ENCODE measurements at regions not wholly inside any gene's neighbourhood (a gene's known extent, or its start where the extent isn't known, plus 50 kb on each side); places are given as distances from the start of the nearest gene placed in this dataset.
"Not testable (repeated sequence)": the region's sequence is repeated elsewhere in the genome, so short reads cannot be mapped to it uniquely, and the experiment has no call there.

DNA sequence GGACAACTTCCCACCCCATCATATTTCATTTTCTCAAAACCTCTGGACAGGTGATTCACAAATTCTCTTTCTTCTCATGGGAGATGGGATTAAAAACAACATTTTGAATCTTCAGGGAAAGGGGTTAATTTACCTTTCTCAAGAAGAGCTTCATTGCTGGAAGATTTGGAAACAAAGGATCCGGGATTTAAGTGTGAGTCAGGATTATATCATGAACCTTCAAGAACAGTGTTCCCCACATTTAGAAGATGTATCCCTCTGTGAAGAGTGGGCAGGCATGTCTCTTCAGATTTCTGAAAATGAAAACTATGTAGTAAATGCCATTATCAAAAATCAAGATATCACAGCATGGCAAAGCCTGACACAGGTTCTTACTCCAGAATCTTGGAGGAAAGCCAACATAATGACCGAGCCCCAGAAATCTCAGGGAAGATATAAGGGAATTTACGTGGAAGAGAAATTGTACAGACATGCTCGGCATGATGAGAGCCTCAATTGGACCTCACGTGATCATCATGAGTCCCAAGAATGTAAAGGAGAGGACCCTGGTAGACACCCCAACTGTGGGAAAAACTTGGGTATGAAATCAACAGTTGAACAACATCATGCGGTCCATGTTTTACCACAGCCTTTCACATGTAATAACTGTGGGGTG lies 99.5 kb upstream of the GPR39 start:
- H3K36me3 ChIP-seq; H3K4me3 ChIP-seq; H3K9me3 ChIP-seq; H3K27ac ChIP-seq; H3K4me1 ChIP-seq; H3K27me3 ChIP-seq; intact Hi-C loops (cut with DNase I); DNase-seq; ATAC-seq; FAIRE-seq: not testable (repeated sequence)
- 73 to 79% methylated on average over 6 of the region's 6 CpGs for WGBS, 2 donors

- H3K27ac ChIP-seq; H3K36me3 ChIP-seq; H3K4me3 ChIP-seq; ATAC-seq; H3K9me3 ChIP-seq; FAIRE-seq; H3K27me3 ChIP-seq; DNase-seq; H3K4me1 ChIP-seq; intact Hi-C loops (cut with DNase I): not testable (repeated sequence)
- WGBS, 2 donors = 64 to 74% methylated on average over 4 of the region's 4 CpGs
These were observed 98.1 kb upstream of the GPR39 start for GRCh38 chr2:132318481-132318880.

- 64 to 73% methylated on average over 1 of the region's 1 CpG for WGBS, 2 donors
- H3K36me3 ChIP-seq; H3K27ac ChIP-seq; DNase-seq; H3K9me3 ChIP-seq; ATAC-seq; intact Hi-C loops (cut with DNase I); H3K27me3 ChIP-seq; H3K4me3 ChIP-seq; FAIRE-seq; H3K4me1 ChIP-seq: not testable (repeated sequence)
These were observed 92.6 kb upstream of the GPR39 start for GRCh38 chr2:132324005-132324404.

GRCh38 chr2:132332345-132333033 lies 84.1 kb upstream of the GPR39 start:
- H3K27me3 ChIP-seq; H3K27ac ChIP-seq; intact Hi-C loops (cut with DNase I); FAIRE-seq; DNase-seq; H3K36me3 ChIP-seq; H3K4me1 ChIP-seq; H3K9me3 ChIP-seq: not testable (repeated sequence)
- peak; percentile 40 to 73 (median 63) for ATAC-seq
- H3K4me3 ChIP-seq = peak overlapping the region in 1 of 4 donors; percentile 23
- WGBS, 2 donors = 54 to 64% methylated on average over 25 to 28 of the region's 28 CpGs

DNA sequence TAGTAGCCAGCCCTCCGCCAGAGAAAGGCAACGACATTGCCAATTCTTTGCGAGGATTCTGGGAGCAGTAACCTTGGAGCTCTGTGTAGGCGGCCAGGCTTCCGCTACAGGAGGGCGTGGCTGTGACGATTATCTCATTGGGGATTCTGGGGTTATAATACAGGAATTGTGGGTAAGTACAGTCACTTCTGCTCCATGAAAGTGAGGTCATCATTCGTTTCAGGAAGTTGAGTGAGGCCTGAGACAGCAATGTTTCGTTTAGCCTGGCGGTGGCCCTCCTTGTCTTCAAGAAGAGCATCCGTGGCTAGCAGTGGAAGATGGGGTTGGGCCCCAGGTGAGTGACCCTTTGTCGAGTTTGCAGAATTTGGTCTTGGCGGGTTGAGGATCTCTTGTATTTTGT lies 79.5 kb upstream of the GPR39 start:
- H3K4me1 ChIP-seq; H3K9me3 ChIP-seq; DNase-seq; H3K27me3 ChIP-seq; H3K36me3 ChIP-seq; H3K27ac ChIP-seq; intact Hi-C loops (cut with DNase I); ATAC-seq; FAIRE-seq; H3K4me3 ChIP-seq: not testable (repeated sequence)
- 73 to 93% methylated on average over 9 to 11 of the region's 13 CpGs for WGBS, 2 donors

GRCh38 chr2:132337844-132338243 lies 78.8 kb upstream of the GPR39 start:
- WGBS, 2 donors = 29 to 83% methylated on average over 1 to 4 of the region's 5 CpGs
- not testable (repeated sequence) for FAIRE-seq, ATAC-seq

DNA sequence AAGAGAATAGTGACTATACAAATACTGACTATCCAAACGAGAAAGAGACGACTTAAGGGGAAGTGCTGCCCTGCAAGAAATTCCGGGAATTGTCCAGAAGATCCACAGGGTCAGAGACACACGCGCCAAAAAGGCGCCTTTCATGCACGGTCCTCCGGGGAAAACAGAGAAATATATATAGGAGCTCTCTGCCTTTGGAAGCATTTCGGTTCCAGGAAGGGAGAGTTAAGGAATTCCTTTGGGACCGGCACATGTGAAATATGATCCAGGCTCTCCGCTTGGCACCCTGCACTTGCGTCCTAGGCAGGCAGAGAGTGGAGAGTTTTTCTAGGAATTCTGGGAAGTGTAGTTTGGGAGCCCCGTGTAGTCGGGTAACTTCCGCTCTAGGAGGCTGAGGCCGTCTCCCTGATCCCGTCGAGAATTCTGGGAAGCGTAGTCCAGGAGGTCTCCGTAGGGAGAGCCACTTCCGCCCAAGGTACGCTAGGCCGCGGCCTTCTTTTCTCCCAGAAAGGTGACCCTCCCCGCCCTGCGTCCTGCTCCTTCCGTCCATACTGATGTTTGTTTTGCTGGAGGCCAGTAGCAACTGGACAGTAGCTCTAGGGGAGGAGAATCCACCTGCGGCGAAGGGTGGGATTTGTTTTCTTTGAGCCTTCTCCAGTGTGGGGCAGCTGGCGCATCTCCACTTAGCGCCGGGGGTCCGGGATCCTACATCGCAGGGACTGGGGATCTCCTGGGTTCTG lies 69.4 kb upstream of the GPR39 start:
- H3K36me3 ChIP-seq; H3K27me3 ChIP-seq; intact Hi-C loops (cut with DNase I); H3K4me1 ChIP-seq; H3K9me3 ChIP-seq: not testable (repeated sequence)
- DNase-seq = peak; percentile 79 to 93 (median 88)
- ATAC-seq = peak; percentile 98 to 100 (median 99)
- WGBS, 2 donors = 4% methylated on average over 34 of the region's 34 CpGs
- H3K4me3 ChIP-seq = peak overlapping the region; percentile 10 to 41 (median 32)
- peak overlapping the region; percentile 51 to 78 (median 68) for H3K27ac ChIP-seq
- FAIRE-seq = peak; percentile 93

More at GRCh38 chr2:132337844-132338243, 78.8 kb upstream of the GPR39 start:
- H3K9me3 ChIP-seq; H3K36me3 ChIP-seq; H3K27ac ChIP-seq; intact Hi-C loops (cut with DNase I); H3K4me1 ChIP-seq; DNase-seq; H3K4me3 ChIP-seq; H3K27me3 ChIP-seq: not testable (repeated sequence)

DNA sequence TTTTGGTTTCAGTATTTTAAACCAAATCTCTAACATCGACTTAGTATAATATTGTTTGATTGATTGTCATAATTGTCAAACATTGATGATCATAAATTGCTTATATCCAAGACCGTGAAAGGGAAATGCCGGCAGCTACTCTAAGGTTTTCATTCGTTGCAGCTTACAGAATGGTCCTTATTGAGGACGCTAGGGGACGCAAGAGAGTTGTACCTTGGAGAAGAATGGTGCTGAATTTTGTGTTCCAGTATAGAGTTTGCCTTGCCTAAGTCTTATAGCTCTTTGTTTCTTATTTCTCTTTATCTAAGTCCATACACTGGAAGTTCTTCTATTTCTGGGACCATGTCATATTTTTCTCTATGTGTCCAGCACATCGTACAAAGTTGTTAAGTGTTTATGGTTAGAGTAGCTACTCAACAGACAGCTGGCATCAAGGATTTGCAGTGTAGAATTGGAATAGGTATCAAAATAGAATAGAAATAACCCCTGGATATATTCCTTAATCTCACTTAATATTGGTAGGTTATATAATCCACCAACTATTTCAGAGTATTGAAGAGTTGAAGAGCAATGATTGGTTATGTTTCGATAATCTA lies 67.4 kb upstream of the GPR39 start:
- peak in 3 of 4 donors; percentile 36 to 56 (median 44) for ATAC-seq
- H3K4me3 ChIP-seq; intact Hi-C loops (cut with DNase I); H3K9me3 ChIP-seq; H3K27me3 ChIP-seq; H3K4me1 ChIP-seq; FAIRE-seq; H3K36me3 ChIP-seq; H3K27ac ChIP-seq: not testable (repeated sequence)
- TF ChIP-seq, protein P1, sequence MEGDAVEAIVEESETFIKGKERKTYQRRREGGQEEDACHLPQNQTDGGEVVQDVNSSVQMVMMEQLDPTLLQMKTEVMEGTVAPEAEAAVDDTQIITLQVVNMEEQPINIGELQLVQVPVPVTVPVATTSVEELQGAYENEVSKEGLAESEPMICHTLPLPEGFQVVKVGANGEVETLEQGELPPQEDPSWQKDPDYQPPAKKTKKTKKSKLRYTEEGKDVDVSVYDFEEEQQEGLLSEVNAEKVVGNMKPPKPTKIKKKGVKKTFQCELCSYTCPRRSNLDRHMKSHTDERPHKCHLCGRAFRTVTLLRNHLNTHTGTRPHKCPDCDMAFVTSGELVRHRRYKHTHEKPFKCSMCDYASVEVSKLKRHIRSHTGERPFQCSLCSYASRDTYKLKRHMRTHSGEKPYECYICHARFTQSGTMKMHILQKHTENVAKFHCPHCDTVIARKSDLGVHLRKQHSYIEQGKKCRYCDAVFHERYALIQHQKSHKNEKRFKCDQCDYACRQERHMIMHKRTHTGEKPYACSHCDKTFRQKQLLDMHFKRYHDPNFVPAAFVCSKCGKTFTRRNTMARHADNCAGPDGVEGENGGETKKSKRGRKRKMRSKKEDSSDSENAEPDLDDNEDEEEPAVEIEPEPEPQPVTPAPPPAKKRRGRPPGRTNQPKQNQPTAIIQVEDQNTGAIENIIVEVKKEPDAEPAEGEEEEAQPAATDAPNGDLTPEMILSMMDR (IDR thresholded peaks at IDR 0.05) = peak; percentile 39 to 64 (median 63)
- 17 to 20% methylated on average over 8 of the region's 8 CpGs for WGBS, 2 donors
- peak in 3 of 6 donors; percentile 46 to 56 (median 53) for DNase-seq

GRCh38 chr2:132351668-132352067 lies 64.9 kb upstream of the GPR39 start:
- FAIRE-seq; H3K9me3 ChIP-seq; H3K27ac ChIP-seq; H3K36me3 ChIP-seq; H3K4me1 ChIP-seq; H3K27me3 ChIP-seq; ATAC-seq; H3K4me3 ChIP-seq; intact Hi-C loops (cut with DNase I); DNase-seq: not testable (repeated sequence)
- WGBS, 2 donors = 47 to 48% methylated on average over 4 of the region's 4 CpGs

DNA sequence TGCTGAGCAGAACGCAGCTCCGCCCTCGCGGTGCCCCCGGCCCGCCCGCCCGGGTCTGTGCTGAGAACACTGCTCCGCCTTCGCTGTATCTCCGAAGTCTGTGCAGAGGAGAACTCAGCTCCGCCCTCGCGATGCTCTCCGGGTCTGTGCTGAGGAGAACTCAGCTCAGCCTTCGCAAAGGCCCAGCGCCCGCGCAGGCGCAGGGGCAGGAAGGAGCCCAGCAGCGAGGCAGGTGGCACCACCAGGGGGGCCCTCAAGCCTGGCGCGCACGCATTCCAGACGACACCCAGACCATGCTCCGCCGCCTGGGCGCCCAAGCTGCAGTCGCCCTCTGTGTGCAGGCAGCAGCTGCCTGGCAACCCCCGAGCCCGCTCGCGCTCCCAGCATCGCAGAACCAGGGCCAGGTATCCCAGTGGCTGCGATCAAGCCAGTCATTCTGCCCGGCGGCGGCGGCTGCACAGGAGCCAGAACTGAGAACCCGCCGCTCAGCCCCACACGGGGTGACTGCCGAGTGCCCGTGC lies 64.1 kb upstream of the GPR39 start:
- intact Hi-C loops (cut with DNase I); H3K9me3 ChIP-seq; H3K36me3 ChIP-seq; H3K27me3 ChIP-seq; H3K4me1 ChIP-seq; FAIRE-seq: not testable (repeated sequence)
- WGBS, 2 donors = 2 to 6% methylated on average over 30 to 44 of the region's 44 CpGs
- peak overlapping the region in 2 of 4 donors; percentile 55 to 64 for H3K27ac ChIP-seq
- peak; percentile 93 to 99 (median 95) for ATAC-seq
- H3K4me3 ChIP-seq = peak overlapping the region; percentile 18 to 55 (median 32)
- DNase-seq = peak; percentile 75 to 90 (median 77)

All from pancreas (tissue), 10 donors.